KMS-11 (cell line): ENCODE measurements at regions not wholly inside any gene's neighbourhood (a gene's known extent, or its start where the extent isn't known, plus 50 kb on each side); places are given as distances from the start of the nearest gene placed in this dataset.

Experiments
- H2AFZ ChIP-seq: fragments of 200-600 bp; sonication (generic); 2 replicates; pipeline ENCODE4 v1.6.1; 2016; ENCODE audit warnings: antibody characterized with exemption, mixed run types, low read depth
- H3K27ac ChIP-seq: fragments of 200-600 bp; sonication (generic); 2 replicates; pipeline ENCODE4 v1.6.1; 2016; ENCODE audit warnings: mild to moderate bottlenecking, mixed run types
- H3K27me3 ChIP-seq: fragments of 200-600 bp; sonication (generic); 2 replicates; pipeline ENCODE4 v1.6.1; 2017; ENCODE audit warnings: mild to moderate bottlenecking, low read depth, mixed run types, moderate library complexity; ENCODE audit not compliant: insufficient read depth
- H3K36me3 ChIP-seq: fragments of 200-600 bp; sonication (generic); 2 replicates; pipeline ENCODE4 v1.6.1; 2017; ENCODE audit warnings: mild to moderate bottlenecking, mixed run types; ENCODE audit not compliant: insufficient read depth
- H3K4me1 ChIP-seq: fragments of 200-600 bp; sonication (generic); 2 replicates; pipeline ENCODE4 v1.6.1; 2016; ENCODE audit warnings: mild to moderate bottlenecking, low read depth, mixed run types; ENCODE audit not compliant: poor library complexity, severe bottlenecking
- H3K4me2 ChIP-seq: fragments of 200-600 bp; sonication (generic); 2 replicates; pipeline ENCODE4 v1.7.0; 2016; ENCODE audit warnings: mild to moderate bottlenecking, mixed run types
- H3K4me3 ChIP-seq: fragments of 200-600 bp; sonication (generic); IDR thresholded peaks from 2 replicates; pipeline ENCODE4 v1.6.1; 2017; ENCODE audit warnings: low read depth, low read length, mixed read lengths; ENCODE audit not compliant: insufficient read depth
- H3K79me2 ChIP-seq: fragments of 200-600 bp; sonication (generic); 2 replicates; pipeline ENCODE4 v1.6.1; 2016; ENCODE audit warnings: low read depth, mixed run types; ENCODE audit not compliant: insufficient read depth
- H3K9ac ChIP-seq: fragments of 200-600 bp; sonication (generic); 2 replicates; pipeline ENCODE4 v1.6.1; 2016; ENCODE audit warnings: mild to moderate bottlenecking, mixed run types
- H4K20me1 ChIP-seq: fragments of 200-600 bp; sonication (generic); 2 replicates; pipeline ENCODE4 v1.6.1; 2016; ENCODE audit warnings: mild to moderate bottlenecking, mixed run types; ENCODE audit not compliant: insufficient read depth
- CTCF ChIP-seq: fragments of 200-600 bp; sonication (generic); conservative IDR thresholded peaks from 2 replicates; pipeline ENCODE4 v1.6.1; 2017; ENCODE audit warnings: low read depth, mild to moderate bottlenecking, antibody characterized with exemption, low read length, moderate library complexity, mixed read lengths

- Histone ChIP-seq H3K4me2 (no peak overlapping the region), H3K27ac (no peak overlapping the region), H2AFZ (no peak overlapping the region), H3K27me3 (no peaks in the 10 kb centered on the region), H4K20me1 (no peaks in the 10 kb centered on the region), H3K36me3 (no peaks in the 10 kb centered on the region), H3K4me3 (no peak overlapping the region), H3K79me2 (no peaks in the 10 kb centered on the region), H3K4me1 (no peaks in the 10 kb centered on the region), H3K9ac (no peak overlapping the region)
- no peak for TF ChIP-seq CTCF
These were observed 385.0 kb downstream of the CDH11 start for GRCh38 chr16:64736857-64737256.

GRCh38 chr16:64731891-64732290 lies 390.0 kb downstream of the CDH11 start:
- Histone ChIP-seq H3K79me2 (no peaks in the 10 kb centered on the region), H3K4me3 (no peak overlapping the region), H3K27me3 (no peaks in the 10 kb centered on the region), H4K20me1 (no peaks in the 10 kb centered on the region), H3K36me3 (no peaks in the 10 kb centered on the region), H3K4me1 (no peaks in the 10 kb centered on the region), H2AFZ (no peak overlapping the region), H3K27ac (no peak overlapping the region), H3K4me2 (no peak overlapping the region), H3K9ac (no peak overlapping the region)
- no peak for TF ChIP-seq CTCF

GRCh38 chr16:64730261-64730660 lies 391.6 kb downstream of the CDH11 start:
- Histone ChIP-seq H3K4me3 (no peak overlapping the region), H3K4me2 (no peak overlapping the region), H3K36me3 (no peaks in the 10 kb centered on the region), H2AFZ (no peak overlapping the region), H3K27me3 (no peaks in the 10 kb centered on the region), H3K27ac (no peak overlapping the region), H3K79me2 (no peaks in the 10 kb centered on the region), H3K4me1 (no peaks in the 10 kb centered on the region), H4K20me1 (no peaks in the 10 kb centered on the region), H3K9ac (no peak overlapping the region)
- TF ChIP-seq CTCF: no peak

- no peaks in the 10 kb centered on the region for H3K79me2 ChIP-seq
- no peaks in the 10 kb centered on the region for H4K20me1 ChIP-seq
- H3K27me3 ChIP-seq: no peaks in the 10 kb centered on the region
- H3K36me3 ChIP-seq: no peaks in the 10 kb centered on the region
- H3K4me3 ChIP-seq: no peak overlapping the region
- no peak for TF ChIP-seq CTCF
- no peak overlapping the region for H3K4me2 ChIP-seq
- no peaks in the 10 kb centered on the region for H3K4me1 ChIP-seq
- H3K9ac ChIP-seq: no peak overlapping the region
- no peak overlapping the region for H3K27ac ChIP-seq
- no peak overlapping the region for H2AFZ ChIP-seq
These were observed 397.5 kb downstream of the CDH11 start for GRCh38 chr16:64724339-64724738.

GRCh38 chr16:64718486-64718885 lies 403.4 kb downstream of the CDH11 start:
- Histone ChIP-seq H3K27ac (no peak overlapping the region), H3K4me3 (no peak overlapping the region), H3K4me2 (no peak overlapping the region), H3K4me1 (no peaks in the 10 kb centered on the region), H2AFZ (no peak overlapping the region), H3K79me2 (no peaks in the 10 kb centered on the region), H4K20me1 (no peaks in the 10 kb centered on the region), H3K36me3 (no peaks in the 10 kb centered on the region), H3K27me3 (no peaks in the 10 kb centered on the region), H3K9ac (no peak overlapping the region)
- TF ChIP-seq CTCF: no peak
